H9 (cell line): ENCODE measurements at regions not wholly inside any gene's neighbourhood (a gene's known extent, or its start where the extent isn't known, plus 50 kb on each side); places are given as distances from the start of the nearest gene placed in this dataset.

ENCODE experiments used
- DNase-seq: peaks from one replicate; pipeline ENCODE4 v3.0.0-alpha.2; 2017
- H2AFZ ChIP-seq: one replicate; pipeline ENCODE4 v1.6.1; 2013; ENCODE audit warnings: mild to moderate bottlenecking, low read length, control low read depth, moderate library complexity
- H2AK5ac ChIP-seq: 2 replicates; pipeline ENCODE4 v1.6.1; 2013; ENCODE audit warnings: low read length, control low read depth, mixed read lengths; ENCODE audit not compliant: insufficient read length
- H2BK120ac ChIP-seq: one replicate; pipeline ENCODE4 v1.6.1; 2013; ENCODE audit warnings: low read depth, mild to moderate bottlenecking, low read length, control low read depth, inconsistent platforms; ENCODE audit not compliant: poor library complexity, severe bottlenecking
- H2BK12ac ChIP-seq: 2 replicates; pipeline ENCODE4 v1.6.1; 2013; ENCODE audit warnings: low read length, control low read depth, mixed read lengths, low read depth; ENCODE audit not compliant: insufficient read length
- H2BK15ac ChIP-seq: 2 replicates; pipeline ENCODE4 v1.6.1; 2013; ENCODE audit warnings: low read depth, low read length, control low read depth
- H2BK20ac ChIP-seq: one replicate; pipeline ENCODE4 v1.6.1; 2013; ENCODE audit warnings: low read depth, mild to moderate bottlenecking, low read length, control low read depth, inconsistent platforms; ENCODE audit not compliant: poor library complexity, severe bottlenecking
- H2BK5ac ChIP-seq: 2 replicates; pipeline ENCODE4 v1.6.1; 2013; ENCODE audit warnings: low read length, control low read depth, mixed read lengths; ENCODE audit not compliant: insufficient read length
- H3K14ac ChIP-seq: 2 replicates; pipeline ENCODE4 v1.6.1; 2013; ENCODE audit warnings: low read length, control low read depth; ENCODE audit not compliant: insufficient read depth
- H3K18ac ChIP-seq: 2 replicates; pipeline ENCODE4 v1.6.1; 2013; ENCODE audit warnings: low read depth, mild to moderate bottlenecking, mixed read lengths, low read length, control low read depth; ENCODE audit not compliant: insufficient read length
- H3K23ac ChIP-seq: 2 replicates; pipeline ENCODE4 v1.6.1; 2013; ENCODE audit warnings: low read length, control low read depth, mixed read lengths, low read depth; ENCODE audit not compliant: insufficient read length
- H3K23me2 ChIP-seq: 2 replicates; pipeline ENCODE4 v1.6.1; 2013; ENCODE audit warnings: low read depth, mild to moderate bottlenecking, mixed read lengths, low read length, control low read depth; ENCODE audit not compliant: insufficient read length, poor library complexity, severe bottlenecking
- H3K27ac ChIP-seq: 2 replicates; pipeline ENCODE4 v1.5.1; 2013; ENCODE audit warnings: low read length, control low read depth, mixed read lengths, low read depth; ENCODE audit not compliant: insufficient read length
- H3K27me3 ChIP-seq: 2 replicates; pipeline ENCODE4 v1.6.1; 2013; ENCODE audit warnings: low read length, control low read depth, inconsistent platforms; ENCODE audit not compliant: insufficient read depth
- H3K4ac ChIP-seq: 2 replicates; pipeline ENCODE4 v1.6.1; 2013; ENCODE audit warnings: low read depth, mild to moderate bottlenecking, control low read depth, inconsistent platforms, low read length, moderate library complexity
- H3K4me1 ChIP-seq: 2 replicates; pipeline ENCODE4 v1.6.1; 2013; ENCODE audit warnings: low read length, control low read depth, inconsistent platforms; ENCODE audit not compliant: insufficient read depth
- H3K4me2 ChIP-seq: 2 replicates; pipeline ENCODE4 v1.6.1; 2013; ENCODE audit warnings: low read length, control low read depth, mixed read lengths; ENCODE audit not compliant: insufficient read length, insufficient read depth
- H3K56ac ChIP-seq: 2 replicates; pipeline ENCODE4 v1.6.1; 2013; ENCODE audit warnings: low read depth, mild to moderate bottlenecking, mixed read lengths, low read length, control low read depth; ENCODE audit not compliant: insufficient read length
- H3K79me1 ChIP-seq: 2 replicates; pipeline ENCODE4 v1.6.1; 2013; ENCODE audit warnings: low read depth, mild to moderate bottlenecking, moderate library complexity, low read length, control low read depth, inconsistent platforms; ENCODE audit not compliant: insufficient read depth, poor library complexity, severe bottlenecking
- H3K79me2 ChIP-seq: 2 replicates; pipeline ENCODE4 v1.6.1; 2013; ENCODE audit warnings: low read length, control low read depth, inconsistent platforms; ENCODE audit not compliant: insufficient read depth
- H3K9ac ChIP-seq: 2 replicates; pipeline ENCODE4 v1.6.1; 2013; ENCODE audit warnings: low read length, control low read depth, mixed read lengths; ENCODE audit not compliant: insufficient read length; ENCODE audit errors: extremely low read depth
- H3K9me3 ChIP-seq: one replicate; pipeline ENCODE4 v1.6.1; 2013; ENCODE audit warnings: low read depth, low read length, inconsistent platforms; ENCODE audit not compliant: control insufficient read depth
- H3T11ph ChIP-seq: one replicate; pipeline ENCODE4 v1.6.1; 2013; ENCODE audit warnings: mild to moderate bottlenecking, low read length, control low read depth, inconsistent platforms
- H4K20me1 ChIP-seq: one replicate; pipeline ENCODE4 v1.6.1; 2013; ENCODE audit not compliant: control insufficient read depth, insufficient read length, insufficient read depth
- H4K5ac ChIP-seq: 2 replicates; pipeline ENCODE4 v1.6.1; 2013; ENCODE audit warnings: low read depth, mild to moderate bottlenecking, mixed read lengths, low read length, control low read depth; ENCODE audit not compliant: insufficient read length
- H4K8ac ChIP-seq: replicated peaks from 2 replicates; pipeline ENCODE4 v1.6.1; 2013; ENCODE audit warnings: low read length, control low read depth, mixed read lengths, low read depth; ENCODE audit not compliant: insufficient read length
- H4K91ac ChIP-seq: 2 replicates; pipeline ENCODE4 v1.6.1; 2013; ENCODE audit warnings: low read depth, mild to moderate bottlenecking, moderate library complexity, mixed read lengths, low read length, control low read depth; ENCODE audit not compliant: insufficient read length
- H3K27ac Mint-ChIP-seq, 3 experiments: 2 replicates in 2 of 3; 3 replicates in 1 of 3; pipeline ENCODE4 v1.8.0; 2020 to 2021; ENCODE audit warnings: mixed read lengths in 3 of 3, mild to moderate bottlenecking in 1 of 3, moderate library complexity in 1 of 3
- H3K27me3 Mint-ChIP-seq: 2 replicates; pipeline ENCODE4 v1.8.0; 2021; ENCODE audit warnings: low read depth, mild to moderate bottlenecking, moderate library complexity, mixed read lengths
- H3K36me3 Mint-ChIP-seq, 3 experiments: 2 replicates in 2 of 3; 3 replicates in 1 of 3; pipeline ENCODE4 v1.8.0; 2020 to 2021; ENCODE audit warnings: low read depth in 3 of 3, mixed read lengths in 3 of 3; ENCODE audit not compliant: insufficient read depth in 1 of 3
- H3K4me1 Mint-ChIP-seq, 2 experiments: 2 replicates each; pipeline ENCODE4 v1.8.0; 2020; ENCODE audit warnings: mixed read lengths in 2 of 2
- H3K4me3 Mint-ChIP-seq, 2 experiments: 2 replicates in 1 of 2; 3 replicates in 1 of 2; pipeline ENCODE4 v1.8.0; 2020 to 2021; ENCODE audit warnings: mild to moderate bottlenecking in 2 of 2, mixed read lengths in 2 of 2, moderate library complexity in 1 of 2
- H3K9me3 Mint-ChIP-seq, 2 experiments: 2 replicates in 1 of 2; 3 replicates in 1 of 2; pipeline ENCODE4 v1.8.0; 2020; ENCODE audit warnings: mild to moderate bottlenecking in 2 of 2, mixed read lengths in 2 of 2, moderate library complexity in 1 of 2
- CTCF ChIP-seq: fragments of 200-600 bp; sonication (generic); conservative IDR thresholded peaks from 3 replicates; pipeline ENCODE4 v1.8.0; 2021; ENCODE audit warnings: antibody characterized with exemption, mild to moderate bottlenecking
- WGBS: extraction: QIAGEN DNeasy Blood & Tissue Kit; methylation state at CpG from one replicate; pipeline ENCODE4 v1.1.7; 2013; ENCODE audit warnings: missing lambda C conversion rate, low lambda C conversion rate, mixed read lengths; ENCODE audit not compliant: insufficient read length; ENCODE audit errors: extremely low coverage; 5-methylcytosine and 5-hydroxymethylcytosine counted together

- no peak overlapping the region for H2BK5ac ChIP-seq
- H2BK15ac ChIP-seq: no peak overlapping the region
- H3K4ac ChIP-seq: no peak overlapping the region
- no peaks in the 10 kb centered on the region for H3K23me2 ChIP-seq
- no peak overlapping the region for H3T11ph ChIP-seq
- no peak overlapping the region for H2AFZ ChIP-seq
- H3K4me1 Mint-ChIP-seq: no peaks in the 10 kb centered on the region; a peak in 2 of 4 replicates
- no peak overlapping the region for H3K4me3 Mint-ChIP-seq
- no peak overlapping the region for H2BK12ac ChIP-seq
- no peak for TF ChIP-seq CTCF
- no peaks in the 10 kb centered on the region for H3K79me1 ChIP-seq
- H4K8ac ChIP-seq: no peak overlapping the region
- no peak overlapping the region for H3K23ac ChIP-seq
- H3K9me3 ChIP-seq: no peaks in the 10 kb centered on the region
- DNase-seq: no peak
- no peak overlapping the region for H3K18ac ChIP-seq
- no peak overlapping the region for H3K27ac ChIP-seq
- no peak overlapping the region for H3K27ac Mint-ChIP-seq
- no peaks in the 10 kb centered on the region; a peak in 1 of 5 replicates for H3K9me3 Mint-ChIP-seq
- H2BK120ac ChIP-seq: no peak overlapping the region
- no peak overlapping the region for H3K9ac ChIP-seq
- H3K14ac ChIP-seq: no peak overlapping the region
- H3K27me3 ChIP-seq: no peaks in the 10 kb centered on the region
- no peaks in the 10 kb centered on the region for H4K20me1 ChIP-seq
- WGBS: no CpG with 5 or more reads among the region's 1 CpG
- no peak overlapping the region for H4K91ac ChIP-seq
- H3K56ac ChIP-seq: no peak overlapping the region
- H3K4me2 ChIP-seq: no peak overlapping the region
- no peak overlapping the region for H4K5ac ChIP-seq
- no peak overlapping the region for H2BK20ac ChIP-seq
- no peaks in the 10 kb centered on the region for H3K79me2 ChIP-seq
- H3K36me3 Mint-ChIP-seq: no peaks in the 10 kb centered on the region
- H3K4me1 ChIP-seq: no peaks in the 10 kb centered on the region
- H2AK5ac ChIP-seq: no peak overlapping the region
- no peaks in the 10 kb centered on the region for H3K27me3 Mint-ChIP-seq
Observed at GRCh38 chr15:87355946-87356345, 900.6 kb downstream of the NTRK3 start.
